Panc1 (cell line): ENCODE measurements at regions not wholly inside any gene's neighbourhood (a gene's known extent, or its start where the extent isn't known, plus 50 kb on each side); places are given as distances from the start of the nearest gene placed in this dataset.

Experiments used
- ATAC-seq: fragments of 200-7000 bp; cut with Tn5 transposase; 2 replicates; pipeline ENCODE4 v1.9.1; 2020; ENCODE audit warnings: mild to moderate bottlenecking, moderate library complexity
- BruUV-seq: library from RNA; stranded (reverse); fragments of 400-500 nt; replicated peaks from 2 replicates; lab custom pipeline; 2021; lab: Mats Ljungman, UMichigan
- CTCF ChIA-PET: fragments of 300-600 bp; sonication (Branson Sonifier 250); formaldehyde crosslinking; loops from one replicate; lab custom pipeline; 2022; ENCODE audit warnings: antibody characterized with exemption; lab: Charles Lee
- POLR2A ChIA-PET: fragments of 300-600 bp; sonication (Branson Sonifier 250); formaldehyde crosslinking; loops from one replicate; lab custom pipeline; 2022; ENCODE audit warnings: antibody characterized with exemption; lab: Charles Lee
- DNase-seq: peaks from one replicate; pipeline ENCODE4 v3.0.0-alpha.2; 2010; ENCODE audit warnings: low read depth, low spot score
- H3K27ac ChIP-seq: 2 replicates; pipeline ENCODE4 v1.5.1; 2011; ENCODE audit warnings: mild to moderate bottlenecking, low read length, inconsistent platforms
- H3K27me3 ChIP-seq: fragments of 200-500 bp; sonication (Bioruptor generic); 2 replicates; pipeline ENCODE4 v1.6.0; 2014; ENCODE audit warnings: low read length, inconsistent platforms; ENCODE audit not compliant: control insufficient read depth, insufficient read depth
- H3K36me3 ChIP-seq: fragments of 200-500 bp; sonication (Bioruptor generic); 2 replicates; pipeline ENCODE4 v1.5.1; 2014; ENCODE audit warnings: inconsistent platforms, mild to moderate bottlenecking, low read length, moderate library complexity; ENCODE audit not compliant: control insufficient read depth, insufficient read depth
- H3K4me1 ChIP-seq: 2 replicates; pipeline ENCODE4 v1.5.1; 2011; ENCODE audit warnings: inconsistent platforms, mild to moderate bottlenecking, low read length, moderate library complexity; ENCODE audit not compliant: control insufficient read depth, insufficient read depth
- H3K4me3 ChIP-seq, 2 experiments: 2 replicates each; pipeline ENCODE4 v1.5.1; 2011 to 2012; ENCODE audit warnings: low read depth in 2 of 2, low read length in 2 of 2, mild to moderate bottlenecking in 2 of 2, inconsistent platforms in 1 of 2, moderate library complexity in 1 of 2
- H3K9me3 ChIP-seq: fragments of 200-500 bp; sonication (Bioruptor generic); 2 replicates; pipeline ENCODE4 v1.5.1; 2014; ENCODE audit warnings: low read depth, mild to moderate bottlenecking, inconsistent platforms, low read length, moderate library complexity; ENCODE audit not compliant: control insufficient read depth, insufficient read depth
- POLR2AphosphoS5 ChIP-seq: IDR thresholded peaks from 2 replicates; pipeline ENCODE4 v1.6.1; 2012; ENCODE audit warnings: mild to moderate bottlenecking, low read depth, low read length, moderate library complexity
- SIN3A ChIP-seq: IDR thresholded peaks from 2 replicates; pipeline ENCODE4 v1.6.1; 2012; ENCODE audit warnings: low read depth, mild to moderate bottlenecking, low read length, moderate library complexity, borderline replicate concordance; ENCODE audit not compliant: insufficient read depth
- TCF7L2 ChIP-seq: IDR thresholded peaks from 2 replicates; pipeline ENCODE4 v1.6.1; 2011; ENCODE audit warnings: mild to moderate bottlenecking, low read depth, low read length, inconsistent platforms
- in situ Hi-C: cut with HindIII; loops from 2 replicates; pipeline ENCODE4 v1.10.0; 2016; ENCODE audit warnings: low sequenced_read_pairs, low pct_unique_long_range_greater_than_20kb
- intact Hi-C: fragments of 100-400 bp; cut with micrococcal nuclease; formaldehyde crosslinking; loops from one replicate; pipeline ENCODE4 v1.10.0; 2022; ENCODE audit not compliant: unreplicated experiment
- TF ChIP-seq, protein P1 (sequence below), 2 experiments: IDR thresholded peaks; 2 replicates each; pipeline ENCODE4 v1.6.1; 2011 to 2012; ENCODE audit warnings: low read depth in 2 of 2, control low read depth in 1 of 2, low read length in 1 of 2, mild to moderate bottlenecking in 1 of 2, moderate library complexity in 1 of 2; ENCODE audit not compliant: insufficient read depth in 1 of 2
- TF ChIP-seq, protein P2 (sequence below): fragments of 450-650 bp; IDR thresholded peaks from 2 replicates; pipeline ENCODE4 v1.5.1; 2017; ENCODE audit warnings: mild to moderate bottlenecking

DNA sequence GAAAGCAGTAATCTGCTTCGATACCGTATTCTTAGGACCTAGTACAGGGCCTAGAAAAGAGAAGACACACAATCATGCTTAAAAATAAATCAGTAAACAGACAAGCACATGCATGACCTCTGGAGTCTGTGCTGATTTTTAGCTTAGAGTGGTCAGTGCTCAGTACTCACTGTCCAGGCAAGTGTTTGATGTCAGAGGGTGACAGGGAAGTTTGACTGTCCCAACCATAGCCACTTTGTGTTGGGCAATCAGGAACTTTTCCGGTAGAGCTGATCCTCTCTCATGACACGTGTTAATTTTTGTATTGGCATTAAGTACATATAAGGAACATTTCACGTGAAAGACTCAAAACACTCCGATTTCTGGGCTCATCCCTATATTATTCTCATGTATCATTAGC, 464.7 kb upstream of the KLF4 start:
- Histone ChIP-seq H3K36me3 (no peaks in the 10 kb centered on the region), H3K27ac (no peak overlapping the region), H3K9me3 (no peaks in the 10 kb centered on the region), H3K4me3 (no peak overlapping the region), H3K27me3 (no peaks in the 10 kb centered on the region), H3K4me1 (no peaks in the 10 kb centered on the region)
- TF ChIP-seq TCF7L2 (no peak), POLR2AphosphoS5 (no peak), SIN3A (no peak)
- TF ChIP-seq, protein P1, sequence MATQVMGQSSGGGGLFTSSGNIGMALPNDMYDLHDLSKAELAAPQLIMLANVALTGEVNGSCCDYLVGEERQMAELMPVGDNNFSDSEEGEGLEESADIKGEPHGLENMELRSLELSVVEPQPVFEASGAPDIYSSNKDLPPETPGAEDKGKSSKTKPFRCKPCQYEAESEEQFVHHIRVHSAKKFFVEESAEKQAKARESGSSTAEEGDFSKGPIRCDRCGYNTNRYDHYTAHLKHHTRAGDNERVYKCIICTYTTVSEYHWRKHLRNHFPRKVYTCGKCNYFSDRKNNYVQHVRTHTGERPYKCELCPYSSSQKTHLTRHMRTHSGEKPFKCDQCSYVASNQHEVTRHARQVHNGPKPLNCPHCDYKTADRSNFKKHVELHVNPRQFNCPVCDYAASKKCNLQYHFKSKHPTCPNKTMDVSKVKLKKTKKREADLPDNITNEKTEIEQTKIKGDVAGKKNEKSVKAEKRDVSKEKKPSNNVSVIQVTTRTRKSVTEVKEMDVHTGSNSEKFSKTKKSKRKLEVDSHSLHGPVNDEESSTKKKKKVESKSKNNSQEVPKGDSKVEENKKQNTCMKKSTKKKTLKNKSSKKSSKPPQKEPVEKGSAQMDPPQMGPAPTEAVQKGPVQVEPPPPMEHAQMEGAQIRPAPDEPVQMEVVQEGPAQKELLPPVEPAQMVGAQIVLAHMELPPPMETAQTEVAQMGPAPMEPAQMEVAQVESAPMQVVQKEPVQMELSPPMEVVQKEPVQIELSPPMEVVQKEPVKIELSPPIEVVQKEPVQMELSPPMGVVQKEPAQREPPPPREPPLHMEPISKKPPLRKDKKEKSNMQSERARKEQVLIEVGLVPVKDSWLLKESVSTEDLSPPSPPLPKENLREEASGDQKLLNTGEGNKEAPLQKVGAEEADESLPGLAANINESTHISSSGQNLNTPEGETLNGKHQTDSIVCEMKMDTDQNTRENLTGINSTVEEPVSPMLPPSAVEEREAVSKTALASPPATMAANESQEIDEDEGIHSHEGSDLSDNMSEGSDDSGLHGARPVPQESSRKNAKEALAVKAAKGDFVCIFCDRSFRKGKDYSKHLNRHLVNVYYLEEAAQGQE (IDR thresholded peaks at IDR 0.05; ENCODE audit: insufficient read depth in 1 of 2, low read depth in 2 of 2, low read length in 1 of 2), result no peak
- TF ChIP-seq, protein P2, sequence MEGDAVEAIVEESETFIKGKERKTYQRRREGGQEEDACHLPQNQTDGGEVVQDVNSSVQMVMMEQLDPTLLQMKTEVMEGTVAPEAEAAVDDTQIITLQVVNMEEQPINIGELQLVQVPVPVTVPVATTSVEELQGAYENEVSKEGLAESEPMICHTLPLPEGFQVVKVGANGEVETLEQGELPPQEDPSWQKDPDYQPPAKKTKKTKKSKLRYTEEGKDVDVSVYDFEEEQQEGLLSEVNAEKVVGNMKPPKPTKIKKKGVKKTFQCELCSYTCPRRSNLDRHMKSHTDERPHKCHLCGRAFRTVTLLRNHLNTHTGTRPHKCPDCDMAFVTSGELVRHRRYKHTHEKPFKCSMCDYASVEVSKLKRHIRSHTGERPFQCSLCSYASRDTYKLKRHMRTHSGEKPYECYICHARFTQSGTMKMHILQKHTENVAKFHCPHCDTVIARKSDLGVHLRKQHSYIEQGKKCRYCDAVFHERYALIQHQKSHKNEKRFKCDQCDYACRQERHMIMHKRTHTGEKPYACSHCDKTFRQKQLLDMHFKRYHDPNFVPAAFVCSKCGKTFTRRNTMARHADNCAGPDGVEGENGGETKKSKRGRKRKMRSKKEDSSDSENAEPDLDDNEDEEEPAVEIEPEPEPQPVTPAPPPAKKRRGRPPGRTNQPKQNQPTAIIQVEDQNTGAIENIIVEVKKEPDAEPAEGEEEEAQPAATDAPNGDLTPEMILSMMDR, result no peak
- intact Hi-C loops, result no loop called here
- BruUV-seq, result no TSS peak
- ChIA-PET POLR2A (no interaction called here), CTCF (no interaction called here)
- ATAC-seq (no peak), DNase-seq (no peak)
- in situ Hi-C loops, result no loop called here

DNA sequence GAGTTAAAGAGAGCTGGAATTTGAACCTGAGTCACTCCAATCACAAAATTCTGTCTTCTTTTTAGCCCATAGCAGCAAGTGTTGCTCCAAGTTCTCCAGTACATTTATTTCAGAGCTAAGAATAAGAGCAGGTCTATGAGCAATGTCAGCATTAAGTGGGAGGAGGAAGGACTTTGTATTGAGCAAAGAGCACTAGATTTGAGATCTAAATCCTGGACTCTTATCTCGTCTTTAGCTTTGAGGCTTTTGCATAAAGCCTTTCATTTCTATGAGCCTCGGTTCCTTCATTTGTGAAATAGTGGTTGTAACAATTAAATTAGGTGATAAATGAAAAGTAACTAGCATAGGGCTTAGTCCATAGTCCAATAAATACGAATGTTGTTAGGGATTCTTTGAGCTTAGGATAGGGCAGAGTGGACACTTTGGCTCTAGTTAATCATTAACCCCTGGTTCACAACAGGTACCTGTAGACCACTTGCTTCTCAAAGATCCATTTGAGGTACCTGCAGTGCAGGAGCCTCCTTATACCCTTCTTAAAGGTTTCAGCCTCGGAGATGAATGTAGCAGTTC, 464.1 kb upstream of the KLF4 start:
- DNase-seq (no peak), ATAC-seq (no peak)
- POLR2A ChIA-PET, result no interaction called here
- in situ Hi-C loops, result no loop called here
- Histone ChIP-seq H3K27ac (no peak overlapping the region), H3K4me1 (no peaks in the 10 kb centered on the region), H3K4me3 (no peak overlapping the region), H3K9me3 (no peaks in the 10 kb centered on the region), H3K36me3 (no peaks in the 10 kb centered on the region), H3K27me3 (no peaks in the 10 kb centered on the region)
- intact Hi-C loops, result no loop called here
- no TSS peak for BruUV-seq
- TF ChIP-seq POLR2AphosphoS5, result no peak
- TF ChIP-seq SIN3A, result no peak
- TF ChIP-seq, protein P1 (IDR thresholded peaks at IDR 0.05; ENCODE audit: insufficient read depth in 1 of 2, low read depth in 2 of 2, low read length in 1 of 2), result no peak
- TF ChIP-seq, protein P2, result no peak
- TF ChIP-seq TCF7L2, result no peak
- CTCF ChIA-PET, result no interaction called here
